ENCODE measurements at regions not wholly inside any gene's neighbourhood (a gene's known extent, or its start where the extent isn't known, plus 50 kb on each side); places are given as distances from the start of the nearest gene placed in this dataset.

DNA sequence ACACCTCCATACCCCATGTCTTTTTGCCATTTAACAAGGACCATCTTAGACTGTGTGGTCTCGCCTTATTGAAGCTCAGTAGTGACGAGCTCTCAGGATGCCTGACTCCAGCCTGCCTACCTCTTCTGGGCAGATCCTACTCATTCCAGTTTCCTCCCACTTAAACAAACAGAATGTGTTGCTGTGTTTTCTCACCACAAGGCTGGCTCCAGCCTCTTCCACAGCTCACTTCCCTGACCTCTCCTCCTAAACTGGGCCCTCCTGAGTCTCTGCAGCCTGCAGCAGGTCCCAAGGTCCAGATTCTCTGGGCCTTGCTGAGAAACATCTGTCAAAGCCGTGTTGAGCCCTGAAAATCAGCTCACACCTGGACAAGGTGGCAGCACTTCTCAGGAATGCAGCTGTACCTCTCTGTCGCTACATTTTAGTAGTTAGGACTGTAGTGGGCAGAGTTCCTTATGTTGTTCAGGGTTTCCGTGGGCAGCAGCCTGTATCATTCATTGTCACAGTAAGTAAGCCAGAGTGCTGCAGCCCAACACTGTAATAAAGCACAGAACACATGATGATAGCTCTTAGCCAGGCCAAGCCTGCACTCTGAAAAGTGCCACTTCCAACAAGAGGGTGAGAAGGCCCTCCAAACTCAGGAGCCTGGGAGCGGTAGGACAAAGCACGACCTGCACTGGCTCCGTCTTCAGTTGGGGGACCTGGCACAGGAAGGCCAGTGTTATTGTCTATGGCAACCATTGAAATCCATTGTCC, 68.5 kb downstream of the NKX2-1 start:
- DNase-seq: no peak

DNA sequence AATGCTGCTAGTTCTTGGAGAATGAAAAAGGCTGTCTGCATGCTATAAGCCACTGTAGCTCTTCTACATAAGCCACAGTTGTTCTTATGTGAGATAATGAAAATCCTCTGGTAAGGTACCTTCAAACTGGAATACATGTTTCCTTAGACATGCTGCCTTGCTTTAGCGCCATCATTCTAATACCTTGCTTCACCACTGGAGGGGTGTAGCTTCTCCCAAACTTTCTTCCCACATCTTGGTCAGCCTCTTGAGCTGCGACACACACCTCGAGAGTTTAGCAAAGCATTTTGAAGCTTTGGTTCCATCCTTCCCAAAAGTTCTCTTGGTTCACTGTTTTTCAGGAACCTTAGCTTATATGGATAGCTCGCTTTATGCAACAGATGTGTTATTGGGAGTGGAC, 69.5 kb downstream of the NKX2-1 start:
- Histone ChIP-seq H3K4me1 (no peaks in the 10 kb centered on the region), H3K27ac (no peak overlapping the region), H3K36me3 (no peaks in the 10 kb centered on the region), H3K4me3 (no peak overlapping the region), H3K27me3 (no peaks in the 10 kb centered on the region), H3K9ac (ENCODE audit: low read depth in 2 of 2, low read length in 2 of 2) (no peak overlapping the region), H3K9me3 (no peaks in the 10 kb centered on the region)
- TF ChIP-seq, protein P1, sequence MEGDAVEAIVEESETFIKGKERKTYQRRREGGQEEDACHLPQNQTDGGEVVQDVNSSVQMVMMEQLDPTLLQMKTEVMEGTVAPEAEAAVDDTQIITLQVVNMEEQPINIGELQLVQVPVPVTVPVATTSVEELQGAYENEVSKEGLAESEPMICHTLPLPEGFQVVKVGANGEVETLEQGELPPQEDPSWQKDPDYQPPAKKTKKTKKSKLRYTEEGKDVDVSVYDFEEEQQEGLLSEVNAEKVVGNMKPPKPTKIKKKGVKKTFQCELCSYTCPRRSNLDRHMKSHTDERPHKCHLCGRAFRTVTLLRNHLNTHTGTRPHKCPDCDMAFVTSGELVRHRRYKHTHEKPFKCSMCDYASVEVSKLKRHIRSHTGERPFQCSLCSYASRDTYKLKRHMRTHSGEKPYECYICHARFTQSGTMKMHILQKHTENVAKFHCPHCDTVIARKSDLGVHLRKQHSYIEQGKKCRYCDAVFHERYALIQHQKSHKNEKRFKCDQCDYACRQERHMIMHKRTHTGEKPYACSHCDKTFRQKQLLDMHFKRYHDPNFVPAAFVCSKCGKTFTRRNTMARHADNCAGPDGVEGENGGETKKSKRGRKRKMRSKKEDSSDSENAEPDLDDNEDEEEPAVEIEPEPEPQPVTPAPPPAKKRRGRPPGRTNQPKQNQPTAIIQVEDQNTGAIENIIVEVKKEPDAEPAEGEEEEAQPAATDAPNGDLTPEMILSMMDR (IDR thresholded peaks at IDR 0.05): no peak
- intact Hi-C loops (cut with DNase I): no loop called here
- DNase-seq: no peak

More for the DNA sequence above, 68.5 kb downstream of the NKX2-1 start:
- no peaks in the 10 kb centered on the region for H3K27me3 ChIP-seq
- TF ChIP-seq, protein P1 (IDR thresholded peaks at IDR 0.05): no peak
- no peaks in the 10 kb centered on the region for H3K4me1 ChIP-seq
- intact Hi-C loops (cut with DNase I): no loop called here
- H3K9ac ChIP-seq (ENCODE audit: low read depth in 2 of 2, low read length in 2 of 2): no peak overlapping the region
- H3K36me3 ChIP-seq: no peaks in the 10 kb centered on the region
- H3K9me3 ChIP-seq: no peaks in the 10 kb centered on the region
- H3K27ac ChIP-seq: no peak overlapping the region
- H3K4me3 ChIP-seq: no peak overlapping the region

DNA sequence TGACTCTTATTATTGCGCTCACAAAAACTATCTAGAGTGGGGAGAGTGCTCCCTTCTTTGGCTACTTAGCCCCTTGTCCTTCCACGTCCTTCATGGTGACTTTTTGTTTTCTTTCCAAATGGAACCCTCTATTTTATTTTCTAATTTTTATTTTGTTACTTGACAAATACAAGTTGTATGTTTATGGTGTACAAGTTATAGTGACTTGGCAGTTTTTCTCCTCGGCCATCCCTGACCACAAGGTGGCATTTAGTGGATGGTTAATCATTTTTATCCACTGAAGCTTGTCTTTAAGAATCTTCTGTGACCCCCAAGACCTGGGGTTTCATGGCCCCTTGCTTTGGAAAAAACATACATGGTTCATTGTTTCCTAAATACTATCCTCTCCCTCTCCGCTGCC, 70.1 kb downstream of the NKX2-1 start:
- TF ChIP-seq, protein P1 (IDR thresholded peaks at IDR 0.05): no peak
- H3K9ac ChIP-seq (ENCODE audit: low read depth in 2 of 2, low read length in 2 of 2): no peak overlapping the region
- intact Hi-C loops (cut with DNase I): no loop called here
- H3K4me3 ChIP-seq: no peak overlapping the region
- no peaks in the 10 kb centered on the region for H3K9me3 ChIP-seq
- H3K27ac ChIP-seq: no peak overlapping the region
- H3K27me3 ChIP-seq: no peaks in the 10 kb centered on the region
- H3K4me1 ChIP-seq: no peaks in the 10 kb centered on the region
- no peak for DNase-seq
- no peaks in the 10 kb centered on the region for H3K36me3 ChIP-seq

DNA sequence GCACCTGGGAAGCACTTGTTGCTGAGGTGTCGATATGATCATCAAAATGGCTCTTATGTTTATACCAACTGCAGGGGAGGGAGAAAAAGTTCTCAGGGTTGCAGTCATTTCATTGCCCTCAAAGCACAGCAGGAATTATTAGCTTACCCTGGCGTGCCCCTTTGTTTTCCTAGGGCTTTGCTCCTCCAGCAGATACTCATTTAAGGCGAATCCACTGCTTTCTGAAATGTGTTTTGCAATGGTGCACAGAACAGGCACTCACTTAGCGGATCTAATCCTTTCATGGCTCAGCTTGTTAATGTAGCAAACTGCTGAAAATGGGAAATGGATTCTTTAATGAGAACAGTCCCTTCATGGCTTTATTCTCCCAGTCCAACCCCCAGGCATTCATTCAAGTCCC, 76.7 kb downstream of the NKX2-1 start:
- TF ChIP-seq, protein P1 (IDR thresholded peaks at IDR 0.05): no peak
- no peaks in the 10 kb centered on the region for H3K9me3 ChIP-seq
- no peak overlapping the region for H3K4me3 ChIP-seq
- no peak overlapping the region for H3K9ac ChIP-seq (ENCODE audit: low read depth in 2 of 2, low read length in 2 of 2)
- no peaks in the 10 kb centered on the region for H3K4me1 ChIP-seq
- DNase-seq: no peak
- H3K27me3 ChIP-seq: no peaks in the 10 kb centered on the region
- no peaks in the 10 kb centered on the region for H3K36me3 ChIP-seq
- no peak overlapping the region for H3K27ac ChIP-seq
- intact Hi-C loops (cut with DNase I): no loop called here

DNA sequence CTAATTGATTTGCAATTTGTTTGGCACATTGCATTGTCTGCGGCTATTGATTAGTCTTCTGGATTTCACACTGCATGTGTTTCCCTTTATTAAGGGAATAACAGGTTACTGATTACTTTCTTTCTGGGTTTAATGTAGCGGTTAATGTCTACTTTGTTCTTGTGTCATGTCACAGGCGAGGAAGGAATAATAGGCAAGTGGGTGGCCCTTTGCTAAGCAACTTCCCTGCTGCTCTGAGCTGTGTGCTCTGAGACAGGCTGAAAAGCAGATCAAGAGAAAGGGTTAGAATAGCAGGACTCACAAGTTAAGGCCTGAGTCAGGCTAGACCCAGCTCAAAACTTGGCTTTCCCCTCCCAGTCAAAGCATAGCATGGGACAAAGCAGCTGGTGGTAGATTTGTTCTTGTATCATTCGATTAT, 77.2 kb downstream of the NKX2-1 start:
- Histone ChIP-seq H3K36me3 (no peaks in the 10 kb centered on the region), H3K27me3 (no peaks in the 10 kb centered on the region), H3K4me3 (no peak overlapping the region), H3K9ac (ENCODE audit: low read depth in 2 of 2, low read length in 2 of 2) (no peak overlapping the region), H3K27ac (no peak overlapping the region), H3K4me1 (no peaks in the 10 kb centered on the region), H3K9me3 (no peaks in the 10 kb centered on the region)
- TF ChIP-seq, protein P1 (IDR thresholded peaks at IDR 0.05): no peak
- intact Hi-C loops (cut with DNase I): no loop called here
- no peak for DNase-seq

All from colonic mucosa (tissue), 4 donors.